ENCODE measurements at regions not wholly inside any gene's neighbourhood (a gene's known extent, or its start where the extent isn't known, plus 50 kb on each side); places are given as distances from the start of the nearest gene placed in this dataset.

DNA sequence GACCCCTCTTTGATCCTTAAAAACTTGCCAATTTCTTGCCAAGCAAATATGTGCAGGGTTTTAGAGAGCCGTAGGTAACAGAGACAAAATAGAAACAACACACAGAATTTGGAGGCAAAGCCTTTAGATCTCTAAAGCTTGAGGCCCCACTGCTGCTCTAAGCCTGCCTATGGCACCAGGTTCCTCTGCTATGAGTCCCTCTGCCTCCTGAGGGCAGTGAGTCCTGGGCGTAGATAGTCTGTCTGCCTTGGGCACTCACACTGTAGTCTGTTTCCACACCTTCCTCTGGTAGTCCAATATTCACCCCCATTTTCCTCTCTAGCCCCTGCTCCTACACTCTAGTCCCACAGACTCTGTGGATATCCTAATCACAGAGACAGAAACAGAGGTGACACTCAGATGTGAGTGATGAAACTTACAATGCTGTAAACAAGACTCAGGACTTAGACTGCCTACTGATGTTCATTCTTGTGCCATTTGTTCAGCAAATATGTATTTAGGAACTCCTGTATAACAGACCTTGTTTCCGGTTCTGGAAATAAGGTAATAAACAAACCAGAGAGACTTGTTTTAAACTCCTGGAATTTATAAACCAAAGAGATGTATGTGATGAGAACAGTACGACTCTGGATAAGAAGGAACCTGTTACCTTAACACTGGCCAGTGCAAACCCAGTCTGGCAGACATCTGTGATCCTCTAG is 153.3 kb upstream of the PRSS1 start:
- H3K4me1 ChIP-seq (ENCODE audit: control insufficient read depth, insufficient read depth, low read length), result no peaks in the 10 kb centered on the region
- H3K9me3 ChIP-seq (ENCODE audit: control insufficient read depth, insufficient read depth, low read length), result no peaks in the 10 kb centered on the region
- DNase-seq (ENCODE audit: low read depth in 4 of 6, low spot score in 6 of 6), result no peak
- 88% methylated on average over 3 of the region's 4 CpGs for WGBS (ENCODE audit: insufficient coverage)
- H3K4me3 ChIP-seq (ENCODE audit: low read depth, low read length), result no peak overlapping the region
- no peaks in the 10 kb centered on the region for H3K27me3 ChIP-seq (ENCODE audit: control insufficient read depth, insufficient read depth, low read length)
- no peak overlapping the region for H3K27ac ChIP-seq (ENCODE audit: low read depth, low read length)
- no peaks in the 10 kb centered on the region for H3K36me3 ChIP-seq (ENCODE audit: control insufficient read depth, insufficient read depth, low read length)

- Histone ChIP-seq H3K4me1 (ENCODE audit: control insufficient read depth, insufficient read depth, low read length) (no peaks in the 10 kb centered on the region), H3K9me3 (ENCODE audit: control insufficient read depth, insufficient read depth, low read length) (no peaks in the 10 kb centered on the region), H3K27me3 (ENCODE audit: control insufficient read depth, insufficient read depth, low read length) (no peaks in the 10 kb centered on the region), H3K4me3 (ENCODE audit: low read depth, low read length) (no peak overlapping the region), H3K36me3 (ENCODE audit: control insufficient read depth, insufficient read depth, low read length) (no peaks in the 10 kb centered on the region), H3K27ac (ENCODE audit: low read depth, low read length) (no peak overlapping the region)
- no CpG with 5 or more reads among the region's 1 CpG for WGBS (ENCODE audit: insufficient coverage)
- no peak for DNase-seq (ENCODE audit: low read depth in 4 of 6, low spot score in 6 of 6)
Observed at GRCh38 chr7:142594078-142594477, 155.2 kb upstream of the PRSS1 start.

- Histone ChIP-seq H3K36me3 (ENCODE audit: control insufficient read depth, insufficient read depth, low read length) (no peaks in the 10 kb centered on the region), H3K27me3 (ENCODE audit: control insufficient read depth, insufficient read depth, low read length) (no peaks in the 10 kb centered on the region), H3K27ac (ENCODE audit: low read depth, low read length) (no peak overlapping the region), H3K9me3 (ENCODE audit: control insufficient read depth, insufficient read depth, low read length) (no peaks in the 10 kb centered on the region), H3K4me3 (ENCODE audit: low read depth, low read length) (no peak overlapping the region), H3K4me1 (ENCODE audit: control insufficient read depth, insufficient read depth, low read length) (no peaks in the 10 kb centered on the region)
- 93% methylated on average over 4 of the region's 4 CpGs for WGBS (ENCODE audit: insufficient coverage)
- DNase-seq (ENCODE audit: low read depth in 4 of 6, low spot score in 6 of 6), result no peak
Observed at GRCh38 chr7:142593106-142593505, 156.2 kb upstream of the PRSS1 start.

- H3K27me3 ChIP-seq (ENCODE audit: control insufficient read depth, insufficient read depth, low read length), result no peaks in the 10 kb centered on the region
- H3K4me3 ChIP-seq (ENCODE audit: low read depth, low read length), result no peak overlapping the region
- no peaks in the 10 kb centered on the region for H3K4me1 ChIP-seq (ENCODE audit: control insufficient read depth, insufficient read depth, low read length)
- no peak for DNase-seq (ENCODE audit: low read depth in 4 of 6, low spot score in 6 of 6)
- no peaks in the 10 kb centered on the region for H3K36me3 ChIP-seq (ENCODE audit: control insufficient read depth, insufficient read depth, low read length)
- no peak overlapping the region for H3K27ac ChIP-seq (ENCODE audit: low read depth, low read length)
- WGBS (ENCODE audit: insufficient coverage), result 100% methylated on average over 2 of the region's 3 CpGs
- H3K9me3 ChIP-seq (ENCODE audit: control insufficient read depth, insufficient read depth, low read length), result no peaks in the 10 kb centered on the region
Observed at GRCh38 chr7:142592664-142593063, 156.6 kb upstream of the PRSS1 start.

DNA sequence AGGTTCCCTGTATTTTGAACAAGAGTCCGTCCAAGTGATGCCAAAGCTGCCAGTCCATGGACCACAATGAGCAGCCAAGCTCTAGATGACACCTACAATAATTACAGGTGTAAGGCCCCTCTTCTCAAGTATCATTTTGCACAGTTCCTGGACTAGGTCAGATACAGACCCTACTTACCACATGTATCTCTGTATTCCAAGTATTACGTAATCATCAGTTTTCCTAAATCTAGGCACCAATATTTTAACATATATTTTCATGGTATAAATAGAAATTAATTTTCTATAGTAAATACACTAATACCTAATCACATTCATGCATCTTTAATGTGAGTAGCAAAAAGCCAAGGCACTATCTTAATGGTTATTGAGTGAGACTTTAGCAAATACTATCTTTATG is 157.0 kb upstream of the PRSS1 start:
- H3K9me3 ChIP-seq (ENCODE audit: control insufficient read depth, insufficient read depth, low read length), result no peaks in the 10 kb centered on the region
- H3K4me3 ChIP-seq (ENCODE audit: low read depth, low read length), result no peak overlapping the region
- DNase-seq (ENCODE audit: low read depth in 4 of 6, low spot score in 6 of 6), result no peak
- no peaks in the 10 kb centered on the region for H3K27me3 ChIP-seq (ENCODE audit: control insufficient read depth, insufficient read depth, low read length)
- WGBS (ENCODE audit: insufficient coverage), result no CpG with 5 or more reads among the region's 2 CpGs
- H3K27ac ChIP-seq (ENCODE audit: low read depth, low read length), result no peak overlapping the region
- no peaks in the 10 kb centered on the region for H3K4me1 ChIP-seq (ENCODE audit: control insufficient read depth, insufficient read depth, low read length)
- no peaks in the 10 kb centered on the region for H3K36me3 ChIP-seq (ENCODE audit: control insufficient read depth, insufficient read depth, low read length)

DNA sequence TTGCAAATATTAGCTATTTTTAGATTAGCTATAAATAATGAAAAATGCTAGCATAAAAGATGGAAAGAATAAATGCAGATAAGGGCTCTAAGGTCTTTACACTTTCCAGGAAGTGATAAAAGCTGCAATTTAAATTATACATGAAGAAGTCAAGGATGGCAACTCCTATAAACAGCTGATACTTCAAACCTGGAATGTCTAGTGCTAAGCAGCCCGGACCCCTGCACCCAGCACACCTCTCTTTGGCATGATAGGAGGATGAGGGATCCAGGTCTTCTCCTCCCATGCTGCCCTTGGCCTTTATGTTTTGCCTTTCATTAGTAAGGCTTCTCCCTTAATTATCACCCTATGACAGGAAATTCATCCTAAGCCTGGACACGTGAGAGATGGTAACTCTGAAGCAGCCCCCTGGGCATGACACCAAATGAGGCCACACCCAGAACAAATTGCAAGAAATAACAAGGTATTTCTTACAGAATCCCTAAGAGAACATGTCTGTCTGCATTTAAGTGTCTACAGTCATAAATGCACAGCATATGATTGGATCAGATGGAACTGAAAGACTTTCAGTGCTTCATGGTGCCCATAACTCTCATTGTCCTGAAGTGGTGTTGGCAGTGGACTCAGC is 158.3 kb upstream of the PRSS1 start:
- no peak for DNase-seq (ENCODE audit: low read depth in 4 of 6, low spot score in 6 of 6)
- Histone ChIP-seq H3K4me3 (ENCODE audit: low read depth, low read length) (no peak overlapping the region), H3K36me3 (ENCODE audit: control insufficient read depth, insufficient read depth, low read length) (no peaks in the 10 kb centered on the region), H3K27me3 (ENCODE audit: control insufficient read depth, insufficient read depth, low read length) (no peaks in the 10 kb centered on the region), H3K4me1 (ENCODE audit: control insufficient read depth, insufficient read depth, low read length) (no peaks in the 10 kb centered on the region), H3K9me3 (ENCODE audit: control insufficient read depth, insufficient read depth, low read length) (no peaks in the 10 kb centered on the region), H3K27ac (ENCODE audit: low read depth, low read length) (no peak overlapping the region)
- WGBS (ENCODE audit: insufficient coverage), result 90% methylated on average over 2 of the region's 2 CpGs

DNA sequence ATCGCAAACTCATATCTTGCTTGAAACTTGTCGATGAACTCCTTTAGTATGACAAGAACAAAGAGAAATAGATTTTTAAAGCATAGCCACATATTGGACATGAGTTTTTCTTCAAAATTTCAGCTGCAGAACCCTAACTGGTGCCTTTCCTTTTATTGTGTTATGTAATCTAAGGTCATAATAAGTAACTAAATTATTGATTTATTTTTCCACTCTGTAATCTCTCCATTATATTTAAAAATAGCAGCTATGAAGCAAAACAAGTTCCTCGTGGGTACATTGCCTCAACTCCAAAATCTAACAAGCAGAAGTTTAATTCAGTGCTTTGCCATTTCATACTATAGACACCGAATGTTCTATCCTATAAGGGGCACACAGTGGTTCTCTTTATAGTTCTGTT is 159.2 kb upstream of the PRSS1 start:
- no CpG with 5 or more reads among the region's 4 CpGs for WGBS (ENCODE audit: insufficient coverage)
- no peaks in the 10 kb centered on the region for H3K36me3 ChIP-seq (ENCODE audit: control insufficient read depth, insufficient read depth, low read length)
- H3K4me1 ChIP-seq (ENCODE audit: control insufficient read depth, insufficient read depth, low read length), result no peaks in the 10 kb centered on the region
- no peaks in the 10 kb centered on the region for H3K9me3 ChIP-seq (ENCODE audit: control insufficient read depth, insufficient read depth, low read length)
- no peaks in the 10 kb centered on the region for H3K27me3 ChIP-seq (ENCODE audit: control insufficient read depth, insufficient read depth, low read length)
- H3K27ac ChIP-seq (ENCODE audit: low read depth, low read length), result no peak overlapping the region
- no peak for DNase-seq (ENCODE audit: low read depth in 4 of 6, low spot score in 6 of 6)
- no peak overlapping the region for H3K4me3 ChIP-seq (ENCODE audit: low read depth, low read length)

GRCh38 chr7:142587578-142588191 is 161.6 kb upstream of the PRSS1 start:
- Histone ChIP-seq H3K9me3 (ENCODE audit: control insufficient read depth, insufficient read depth, low read length) (no peaks in the 10 kb centered on the region), H3K36me3 (ENCODE audit: control insufficient read depth, insufficient read depth, low read length) (no peaks in the 10 kb centered on the region), H3K4me3 (ENCODE audit: low read depth, low read length) (no peak overlapping the region), H3K4me1 (ENCODE audit: control insufficient read depth, insufficient read depth, low read length) (no peaks in the 10 kb centered on the region), H3K27me3 (ENCODE audit: control insufficient read depth, insufficient read depth, low read length) (no peaks in the 10 kb centered on the region), H3K27ac (ENCODE audit: low read depth, low read length) (no peak overlapping the region)
- WGBS (ENCODE audit: insufficient coverage), result 91% methylated on average over 2 of the region's 5 CpGs
- no peak for DNase-seq (ENCODE audit: low read depth in 4 of 6, low spot score in 6 of 6)

GRCh38 chr7:142586611-142587010 is 162.7 kb upstream of the PRSS1 start:
- Histone ChIP-seq H3K27ac (ENCODE audit: low read depth, low read length) (no peak overlapping the region), H3K4me3 (ENCODE audit: low read depth, low read length) (no peak overlapping the region), H3K27me3 (ENCODE audit: control insufficient read depth, insufficient read depth, low read length) (no peaks in the 10 kb centered on the region), H3K4me1 (ENCODE audit: control insufficient read depth, insufficient read depth, low read length) (no peaks in the 10 kb centered on the region), H3K9me3 (ENCODE audit: control insufficient read depth, insufficient read depth, low read length) (no peaks in the 10 kb centered on the region), H3K36me3 (ENCODE audit: control insufficient read depth, insufficient read depth, low read length) (no peaks in the 10 kb centered on the region)
- WGBS (ENCODE audit: insufficient coverage), result 93% methylated on average over 3 of the region's 3 CpGs
- DNase-seq (ENCODE audit: low read depth in 4 of 6, low spot score in 6 of 6), result no peak

DNA sequence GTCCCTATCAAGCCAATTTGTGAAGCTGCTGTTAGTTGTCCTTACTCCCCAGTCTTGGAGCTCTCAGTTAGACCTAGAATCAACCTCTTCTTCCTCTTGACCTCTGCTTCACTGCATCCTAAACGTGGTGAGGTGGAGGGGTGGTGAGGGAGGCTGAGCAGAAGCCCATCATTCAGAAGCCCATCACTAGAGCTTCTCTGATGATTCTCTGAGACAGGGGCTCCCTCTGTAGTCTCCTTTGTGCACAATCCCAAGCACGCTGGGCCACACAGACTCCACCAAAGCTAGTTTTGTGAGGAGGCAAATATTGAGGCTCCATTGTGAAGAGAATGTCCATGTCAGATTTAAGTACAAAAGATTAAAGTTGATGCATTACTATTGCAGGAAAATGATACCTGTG is 163.8 kb upstream of the PRSS1 start:
- no peak overlapping the region for H3K27ac ChIP-seq (ENCODE audit: low read depth, low read length)
- H3K36me3 ChIP-seq (ENCODE audit: control insufficient read depth, insufficient read depth, low read length), result no peaks in the 10 kb centered on the region
- DNase-seq (ENCODE audit: low read depth in 4 of 6, low spot score in 6 of 6), result no peak
- H3K4me3 ChIP-seq (ENCODE audit: low read depth, low read length), result no peak overlapping the region
- H3K9me3 ChIP-seq (ENCODE audit: control insufficient read depth, insufficient read depth, low read length), result no peaks in the 10 kb centered on the region
- no peaks in the 10 kb centered on the region for H3K4me1 ChIP-seq (ENCODE audit: control insufficient read depth, insufficient read depth, low read length)
- no peaks in the 10 kb centered on the region for H3K27me3 ChIP-seq (ENCODE audit: control insufficient read depth, insufficient read depth, low read length)
- WGBS (ENCODE audit: insufficient coverage), result no CpG with 5 or more reads among the region's 2 CpGs

Measured in spinal cord (tissue), 9 donors.